GM19239 (cell line): ENCODE measurements at regions not wholly inside any gene's neighbourhood (a gene's known extent, or its start where the extent isn't known, plus 50 kb on each side); places are given as distances from the start of the nearest gene placed in this dataset.
"Not testable (repeated sequence)": the region's sequence is repeated elsewhere in the genome, so short reads cannot be mapped to it uniquely, and the experiment has no call there.

Experiments used
- DNase-seq: peaks from one replicate; pipeline ENCODE4 v3.0.0; 2011; ENCODE audit warnings: low spot score; ENCODE audit not compliant: insufficient read length
- FAIRE-seq: peaks from 2 replicates; lab custom pipeline; 2011; peaks lifted over from hg19 to GRCh38; lab: Jason Lieb, UNC

DNA sequence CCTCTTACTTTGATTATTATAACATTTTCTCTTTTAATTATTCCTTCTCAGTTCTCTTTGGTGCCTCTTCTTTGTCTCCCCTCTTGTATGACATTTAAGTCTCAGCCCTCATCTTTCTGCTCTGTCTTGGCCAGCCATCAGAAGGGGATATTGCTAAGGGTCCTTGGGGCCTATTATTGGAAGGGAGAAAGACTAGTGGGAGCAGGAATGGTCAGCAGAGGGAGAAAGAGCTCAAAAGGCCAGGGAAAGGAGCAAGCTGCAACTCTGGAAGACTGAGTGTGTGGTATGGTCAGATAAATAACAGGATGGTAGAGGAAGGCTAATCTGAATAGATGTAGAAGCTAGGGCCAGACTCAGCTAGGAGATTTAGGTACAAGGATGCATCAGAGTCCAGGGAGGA is 336.9 kb downstream of the TDRD3 start:
- FAIRE-seq = no peak
- no peak for DNase-seq

DNA sequence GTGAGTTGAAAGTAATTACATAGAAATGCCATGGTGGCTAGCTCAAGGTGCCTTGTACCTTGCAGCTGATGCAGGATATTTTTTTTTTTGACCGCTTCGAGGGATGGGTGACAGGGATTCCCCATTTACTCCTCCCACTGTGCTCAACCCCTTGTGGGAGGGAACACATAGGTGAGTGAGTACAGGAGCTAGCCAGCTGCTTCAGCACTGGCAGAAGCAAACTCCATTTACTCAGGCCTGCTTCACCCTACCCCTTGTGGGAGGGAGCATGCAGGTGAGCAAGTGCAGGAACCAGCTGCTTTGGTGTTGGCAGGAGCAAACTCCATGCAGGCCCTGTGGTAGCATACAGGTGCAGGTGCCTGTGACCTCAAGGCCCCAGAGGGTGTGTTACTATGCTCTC is 330.1 kb downstream of the TDRD3 start:
- FAIRE-seq (no peak), DNase-seq (no peak)

DNA sequence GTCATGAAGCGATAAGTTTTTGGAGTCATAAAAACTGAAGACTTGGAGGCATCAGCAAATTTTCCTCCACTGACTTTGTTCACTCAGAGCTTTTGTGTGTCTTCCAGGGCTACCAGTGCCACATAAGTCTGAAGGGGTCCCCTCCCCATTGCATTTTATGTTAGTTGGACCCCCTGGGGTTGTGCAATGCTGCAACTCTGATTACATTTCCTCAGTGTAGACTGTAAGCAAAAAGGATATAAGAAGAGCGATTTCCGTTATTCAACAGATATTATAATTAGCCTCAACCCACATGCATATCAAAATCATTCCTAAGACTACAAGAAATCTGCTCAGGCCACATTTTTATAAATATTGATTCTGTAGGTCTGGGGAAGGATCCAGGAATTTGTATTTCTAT is 324.0 kb downstream of the TDRD3 start:
- FAIRE-seq = no peak
- no peak for DNase-seq

DNA sequence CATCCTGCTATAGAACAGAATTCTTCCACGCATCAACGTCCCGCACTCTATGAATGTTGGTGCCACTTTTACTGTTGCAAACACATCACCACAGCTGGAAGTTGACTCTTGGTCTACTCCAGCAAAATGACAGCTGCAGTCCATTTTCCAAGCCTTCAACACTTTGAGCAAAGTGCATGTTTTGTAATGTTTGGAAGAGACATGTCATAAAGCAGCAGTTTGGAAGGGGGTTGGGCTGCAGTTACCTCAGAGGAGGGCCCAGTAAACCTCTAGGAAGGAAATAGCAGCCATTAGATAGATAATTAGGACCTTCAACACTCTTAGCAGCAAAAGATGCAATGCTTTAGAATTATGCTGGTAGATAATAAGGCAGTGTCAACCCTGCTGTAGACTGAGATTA is 323.6 kb downstream of the TDRD3 start:
- DNase-seq (no peak), FAIRE-seq (no peak)

DNA sequence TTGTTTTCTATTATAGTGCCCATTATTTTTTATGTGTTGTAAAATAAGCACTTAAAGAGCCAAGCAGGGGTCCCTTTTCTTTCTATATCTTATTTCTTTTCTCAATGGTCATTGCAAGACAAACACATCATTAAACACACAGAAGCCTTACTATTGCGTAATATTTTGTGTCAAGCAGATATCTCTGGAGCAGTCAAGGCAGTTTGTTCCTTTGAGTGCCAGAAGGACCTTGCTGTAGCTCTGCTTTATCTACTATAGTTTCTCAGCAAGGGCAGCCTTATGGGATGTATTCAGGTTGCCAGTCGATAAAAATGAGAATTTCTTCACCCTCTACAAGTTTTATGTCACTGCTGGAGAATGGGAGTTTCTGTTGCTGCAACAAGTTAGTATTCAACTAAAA is 319.3 kb downstream of the TDRD3 start:
- FAIRE-seq (no peak), DNase-seq (no peak)

DNA sequence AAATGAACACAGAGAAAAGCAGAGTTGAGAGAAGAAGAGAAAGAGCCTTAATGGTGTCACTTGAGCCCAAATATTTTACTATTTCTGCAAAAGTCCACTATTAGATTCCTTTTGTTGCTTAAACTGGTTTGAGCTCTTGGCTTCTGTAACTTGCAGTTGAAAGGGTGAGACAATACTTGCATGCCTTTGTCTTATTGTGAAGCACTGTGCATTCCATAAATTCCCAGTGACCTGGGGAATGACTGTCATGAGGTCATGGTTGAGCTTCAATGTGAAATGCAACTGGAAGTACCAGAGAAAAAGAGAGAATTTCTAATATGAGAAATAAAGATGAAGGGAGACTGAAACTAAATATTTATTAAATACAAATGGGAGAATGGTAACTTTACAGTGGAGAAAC is 310.9 kb downstream of the TDRD3 start:
- FAIRE-seq (no peak), DNase-seq (no peak)

DNA sequence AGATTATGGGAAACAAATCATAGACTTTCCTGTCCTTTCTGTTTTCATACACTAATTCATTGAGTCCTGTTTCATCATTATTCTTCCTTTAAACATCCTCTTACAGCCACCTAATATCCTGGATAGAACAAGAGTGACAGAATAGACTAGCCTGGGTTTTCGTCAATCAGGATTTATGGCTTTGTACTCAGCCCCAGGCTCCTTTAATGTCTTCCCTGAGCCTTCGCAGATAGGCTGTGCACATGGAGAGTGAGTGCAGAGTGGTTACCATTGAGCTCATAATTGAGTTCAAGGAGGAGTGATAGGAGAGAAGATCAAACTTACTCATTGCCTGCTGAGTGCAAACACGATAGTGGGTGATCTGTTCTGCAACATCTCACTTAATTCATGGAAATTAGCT is 304.9 kb downstream of the TDRD3 start:
- no peak for DNase-seq
- FAIRE-seq = no peak

DNA sequence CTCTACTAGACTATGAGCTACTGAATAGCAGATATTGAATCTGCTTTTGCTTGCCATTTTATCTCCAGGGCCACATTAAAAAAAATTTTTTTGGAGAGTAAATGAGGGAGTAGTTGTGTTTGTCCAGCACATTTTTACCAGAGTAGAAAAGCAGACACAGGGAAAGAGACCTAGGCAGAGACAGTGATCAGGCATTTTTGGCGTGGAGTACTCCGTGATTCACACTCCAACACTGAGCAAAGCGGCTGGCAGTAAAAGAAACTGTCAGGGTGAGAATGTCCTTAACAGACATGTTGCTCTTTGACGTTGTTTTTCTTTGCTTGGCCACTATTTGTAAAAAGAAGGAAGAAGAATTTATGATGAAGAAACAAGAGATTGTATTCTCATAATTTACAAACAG is 304.0 kb downstream of the TDRD3 start:
- FAIRE-seq (no peak), DNase-seq (no peak)

DNA sequence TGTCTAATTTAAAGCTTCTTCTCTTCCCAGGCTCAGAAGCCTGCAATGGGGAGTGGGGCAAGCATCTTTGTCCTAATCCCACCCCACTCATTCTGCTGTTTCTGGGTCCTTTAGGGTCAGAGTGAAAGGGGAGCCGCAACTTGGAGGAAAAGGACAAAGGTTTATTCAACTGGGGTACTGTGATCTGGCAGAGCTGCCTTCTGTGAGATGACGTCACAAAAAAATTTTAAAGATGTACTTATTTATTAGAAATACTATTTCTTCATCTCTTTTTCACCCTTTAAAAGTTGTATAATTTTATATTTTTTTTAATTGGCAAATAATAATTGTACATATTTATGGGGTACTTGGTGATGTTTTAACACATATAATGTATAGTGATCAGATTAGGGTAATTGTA is 302.6 kb downstream of the TDRD3 start:
- FAIRE-seq = no peak
- no peak for DNase-seq

DNA sequence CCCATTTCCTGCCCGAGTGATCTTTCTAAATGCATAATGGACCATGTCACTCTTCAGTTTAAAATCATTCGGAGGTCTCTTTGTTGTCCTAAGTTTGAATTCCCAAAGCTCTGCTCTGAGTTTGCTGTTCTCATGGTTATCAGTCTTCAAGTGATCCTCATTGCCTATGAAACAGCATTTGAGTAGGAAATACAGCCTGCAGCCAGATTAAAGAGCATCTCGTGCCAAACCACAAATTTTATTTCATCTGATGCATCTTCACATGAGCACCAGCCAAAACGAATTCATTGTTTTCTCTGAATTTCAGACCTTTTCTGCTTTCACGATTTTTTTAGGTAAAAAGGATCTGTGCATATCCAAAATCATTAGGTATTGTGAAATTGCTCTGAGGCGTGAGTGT is 299.6 kb downstream of the TDRD3 start:
- no peak for FAIRE-seq
- DNase-seq = no peak

DNA sequence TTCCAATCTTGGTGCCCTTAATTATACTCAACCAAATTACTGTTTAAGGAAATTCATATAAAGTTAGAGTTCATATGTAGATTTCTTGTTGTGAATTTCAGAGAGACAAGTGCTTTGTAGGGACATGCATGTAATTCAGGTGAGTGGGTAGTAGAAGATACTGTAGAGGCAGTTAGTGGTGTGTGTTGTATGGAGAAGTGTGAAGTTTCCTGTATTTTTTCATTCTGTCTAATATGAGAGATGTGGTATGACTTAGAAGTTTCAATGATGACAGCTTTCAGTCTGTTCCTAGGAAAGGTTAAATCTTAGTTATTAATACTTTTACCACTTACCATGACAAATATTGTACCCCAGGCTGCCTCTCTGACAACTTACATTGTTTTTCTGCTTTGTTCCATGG is 294.2 kb downstream of the TDRD3 start:
- DNase-seq (no peak), FAIRE-seq (no peak)

DNA sequence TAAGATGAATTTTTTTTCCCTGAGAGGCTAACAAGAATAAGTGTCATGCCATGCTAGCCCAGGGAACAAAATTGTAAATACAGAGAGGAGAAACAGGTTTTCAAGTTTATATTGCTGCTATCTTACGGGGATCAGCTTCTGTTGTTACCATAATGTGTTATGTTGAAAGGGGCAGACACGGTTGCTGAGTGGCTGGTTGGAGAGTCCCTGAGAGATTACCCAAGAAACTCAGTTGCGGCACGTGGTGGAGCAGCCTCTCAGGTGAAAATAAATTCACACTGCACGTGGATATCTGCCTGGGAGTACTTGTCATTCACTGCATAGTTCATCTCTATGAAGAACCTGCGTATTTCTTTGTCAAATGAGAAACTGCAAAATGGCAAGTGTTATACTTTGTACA is 293.6 kb downstream of the TDRD3 start:
- DNase-seq (no peak), FAIRE-seq (no peak)

DNA sequence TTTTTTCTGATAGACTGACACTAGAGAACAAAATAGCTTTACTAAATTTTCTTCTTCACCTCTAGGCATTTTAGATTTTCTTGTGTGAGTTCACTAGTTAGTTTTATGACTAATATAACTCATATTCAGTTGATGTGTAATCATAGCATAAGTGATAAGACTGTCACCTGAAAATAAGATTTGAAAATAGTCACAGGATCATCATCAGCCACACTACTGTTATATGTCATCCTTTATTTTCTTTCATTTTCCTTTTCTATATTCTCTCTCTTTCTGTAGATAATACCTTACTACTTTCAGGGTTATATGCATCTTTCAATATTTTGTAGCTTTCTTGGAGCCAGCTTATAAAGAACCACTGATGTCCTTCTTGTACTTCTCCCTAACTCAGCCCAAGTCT is 292.6 kb downstream of the TDRD3 start:
- DNase-seq (no peak), FAIRE-seq (no peak)

DNA sequence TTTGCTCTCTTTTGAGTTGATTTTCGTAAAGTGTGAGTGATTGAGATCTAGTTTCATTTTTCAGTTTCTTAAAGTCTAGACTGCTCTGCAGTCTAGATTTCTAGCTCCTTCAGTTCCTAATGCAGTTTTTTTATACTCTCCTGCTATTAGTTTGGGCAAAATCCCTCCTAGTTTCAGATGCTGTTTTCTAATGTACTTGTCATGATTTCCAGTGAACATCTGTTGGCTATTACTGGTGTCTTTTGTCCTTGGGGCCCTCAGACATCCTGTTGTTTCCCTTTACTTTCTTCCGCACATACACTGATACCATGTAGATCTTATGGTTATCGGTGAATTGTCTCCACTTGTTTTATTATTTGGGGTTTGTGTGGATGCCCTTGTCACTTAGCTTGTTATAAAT is 292.1 kb downstream of the TDRD3 start:
- no peak for FAIRE-seq

DNA sequence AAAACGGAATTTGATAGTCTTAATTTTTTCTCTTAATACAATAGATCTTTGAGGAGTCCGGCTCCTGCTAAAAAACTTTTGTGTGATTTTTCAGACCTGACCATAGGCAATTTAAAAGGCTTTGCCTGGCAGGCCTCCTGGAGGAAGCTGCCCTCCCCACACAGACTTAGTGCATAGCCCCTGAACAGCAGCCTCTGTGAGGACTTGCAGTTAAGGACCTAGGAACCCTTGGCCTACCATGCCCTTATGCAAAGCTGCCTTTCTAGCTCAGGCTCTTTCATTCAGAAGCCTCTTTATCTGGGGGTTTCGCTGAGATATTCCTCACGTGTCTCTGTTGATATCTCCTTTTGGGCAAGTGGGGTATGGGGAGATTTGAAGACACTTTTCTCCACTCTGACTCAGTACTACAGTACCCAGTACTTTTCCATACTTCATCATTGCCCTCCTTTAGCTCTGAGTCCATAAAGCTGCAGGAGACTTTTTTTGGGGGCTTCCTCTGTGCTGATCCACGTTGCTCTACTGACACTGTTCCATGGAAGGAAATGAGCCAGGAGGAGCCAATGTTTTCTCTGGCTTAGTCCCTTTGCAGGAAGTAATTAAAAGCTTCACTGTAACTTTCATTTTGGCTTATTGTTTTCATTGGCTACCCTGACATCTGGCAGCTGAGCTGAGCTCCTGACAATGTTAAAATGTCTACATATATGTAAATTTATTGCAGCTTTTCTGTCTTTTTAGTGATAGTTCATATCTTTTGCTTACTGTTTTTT is 283.1 kb downstream of the TDRD3 start:
- FAIRE-seq (no peak), DNase-seq (no peak)

More for the DNA sequence above, 292.1 kb downstream of the TDRD3 start:
- no peak for DNase-seq

DNA sequence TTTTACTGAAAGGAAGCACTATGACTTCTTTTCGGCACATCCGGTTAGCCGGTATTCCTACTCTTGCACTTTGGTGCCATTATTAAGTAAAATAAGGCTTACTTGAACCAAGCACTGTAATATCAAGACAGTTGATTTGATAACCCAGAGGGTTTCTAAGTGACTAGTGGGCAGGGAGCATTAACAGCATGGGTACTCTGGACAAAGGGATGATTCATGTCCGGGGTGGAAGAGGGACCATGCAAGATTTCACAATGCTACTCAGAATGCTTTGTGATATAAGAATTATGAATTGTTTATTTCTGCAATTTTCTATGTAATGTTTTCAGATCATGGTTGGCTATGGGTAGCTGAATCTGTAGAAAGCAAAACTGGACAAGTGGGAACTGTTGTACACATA is 282.1 kb downstream of the TDRD3 start:
- DNase-seq (no peak), FAIRE-seq (no peak)

DNA sequence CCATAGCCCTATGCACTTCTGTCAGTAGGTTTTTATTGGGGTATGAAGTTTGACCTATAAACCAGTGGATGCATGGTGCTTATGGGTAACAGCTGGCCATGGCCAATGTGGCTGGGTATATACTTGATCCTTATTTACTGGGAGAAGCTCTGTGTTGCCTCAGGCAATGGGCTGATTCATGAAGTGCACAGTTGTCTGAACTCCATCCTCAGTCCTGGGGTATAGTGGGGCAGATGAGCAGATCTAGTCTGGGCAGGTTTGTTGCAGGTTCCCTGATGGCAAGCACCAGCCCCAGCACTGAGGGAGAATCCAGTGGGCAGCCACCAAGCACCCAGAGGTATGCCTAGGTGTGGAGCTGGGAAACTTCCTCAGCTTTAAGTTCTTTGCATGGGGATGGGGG is 274.4 kb downstream of the TDRD3 start:
- no peak for DNase-seq
- no peak for FAIRE-seq

DNA sequence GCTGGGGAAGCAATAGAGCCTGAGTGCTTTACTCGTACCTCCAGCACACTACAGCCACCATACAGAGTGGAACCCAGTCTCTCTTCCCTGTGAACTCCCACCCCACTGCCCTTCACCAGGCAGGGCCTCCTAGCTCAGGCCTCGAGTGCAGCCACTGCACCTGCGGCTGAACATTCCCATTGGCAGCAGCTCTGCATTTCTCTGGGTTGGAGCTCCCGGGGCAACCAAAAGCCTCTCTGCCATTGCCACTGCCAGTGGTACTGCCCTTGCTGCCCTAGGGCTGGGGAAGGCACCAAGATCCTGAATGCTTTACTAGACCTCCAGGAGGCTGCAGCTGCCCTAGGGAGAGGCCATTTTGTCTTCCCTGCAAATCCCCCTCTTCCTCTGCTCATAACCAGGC is 266.8 kb downstream of the TDRD3 start:
- DNase-seq = no peak
- no peak for FAIRE-seq

DNA sequence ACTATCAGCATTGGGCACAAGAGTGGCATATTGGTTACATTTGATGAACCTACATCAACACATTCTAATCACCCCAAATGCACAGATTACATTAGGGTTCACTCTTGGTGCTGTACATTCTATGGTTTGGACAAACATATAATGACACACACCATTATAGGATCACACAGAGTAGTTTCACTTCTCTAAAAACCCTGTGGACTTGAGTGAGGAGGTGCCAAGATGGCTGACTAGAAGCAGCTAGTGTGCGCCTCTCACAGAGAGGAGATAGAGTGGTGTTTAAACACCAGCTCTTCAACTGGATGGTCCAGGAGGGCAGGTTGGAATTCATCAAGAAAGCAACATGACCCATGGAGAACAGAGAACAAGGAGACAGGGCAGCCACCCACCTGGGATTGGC is 265.6 kb downstream of the TDRD3 start:
- DNase-seq = no peak
- no peak for FAIRE-seq

DNA sequence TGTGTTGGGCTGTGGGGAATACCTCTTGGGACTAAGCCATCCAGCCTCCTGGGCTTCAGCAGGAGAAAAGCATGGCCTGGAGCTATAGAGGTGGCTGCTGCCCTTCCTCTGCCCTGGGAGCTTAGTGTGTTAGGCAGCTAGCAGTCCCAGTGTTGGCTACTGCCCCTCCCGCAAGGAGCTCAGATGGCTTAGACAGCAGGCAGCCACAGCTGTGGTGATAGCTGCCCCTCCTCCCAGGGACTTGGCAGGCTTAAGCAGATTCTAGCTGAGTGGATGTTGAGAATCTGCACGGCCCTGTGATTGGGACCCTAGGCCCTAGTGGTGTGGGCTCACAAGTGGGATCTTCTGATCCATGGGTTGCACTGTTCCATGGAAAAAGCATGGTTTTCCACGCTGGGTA is 264.5 kb downstream of the TDRD3 start:
- FAIRE-seq = no peak
- no peak for DNase-seq

DNA sequence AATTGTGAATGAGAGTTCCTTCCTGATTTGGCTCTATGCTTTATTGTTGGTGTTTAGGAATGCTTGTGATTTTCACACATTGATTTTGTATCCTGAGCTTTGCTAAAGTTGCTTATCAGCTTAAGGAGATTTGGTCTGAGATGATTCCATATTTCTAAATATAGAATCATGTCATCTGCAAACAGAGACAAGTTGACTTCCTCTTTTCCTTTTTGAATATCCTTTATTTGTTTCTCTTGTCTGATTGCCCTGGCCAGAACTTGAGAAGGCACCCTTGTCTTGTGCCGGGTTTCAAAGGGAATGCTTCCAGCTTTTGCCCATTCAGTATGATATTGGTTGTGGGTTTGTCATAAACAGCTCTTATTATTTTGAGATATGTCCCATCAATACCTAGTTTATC is 260.6 kb downstream of the TDRD3 start:
- not testable (repeated sequence) for FAIRE-seq, DNase-seq

DNA sequence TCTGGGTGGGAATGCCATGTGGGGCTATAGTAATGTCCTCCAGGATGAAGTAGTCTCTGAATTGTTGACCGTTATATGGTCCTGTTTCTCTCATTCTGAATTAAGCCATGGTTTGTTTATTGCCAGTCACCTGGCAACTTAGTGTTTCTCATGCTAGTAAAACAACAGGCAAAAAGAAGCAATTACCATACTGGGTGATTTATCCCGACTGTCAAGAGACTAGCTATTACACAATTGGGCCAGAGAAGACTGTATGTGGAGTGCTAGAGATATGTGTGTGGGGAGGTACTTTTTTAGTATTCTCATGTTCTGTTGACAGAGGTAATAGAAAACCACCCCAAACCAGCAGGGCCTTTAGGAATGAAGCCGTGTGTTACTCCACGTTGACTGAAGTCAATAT is 258.2 kb downstream of the TDRD3 start:
- no peak for DNase-seq
- no peak for FAIRE-seq

DNA sequence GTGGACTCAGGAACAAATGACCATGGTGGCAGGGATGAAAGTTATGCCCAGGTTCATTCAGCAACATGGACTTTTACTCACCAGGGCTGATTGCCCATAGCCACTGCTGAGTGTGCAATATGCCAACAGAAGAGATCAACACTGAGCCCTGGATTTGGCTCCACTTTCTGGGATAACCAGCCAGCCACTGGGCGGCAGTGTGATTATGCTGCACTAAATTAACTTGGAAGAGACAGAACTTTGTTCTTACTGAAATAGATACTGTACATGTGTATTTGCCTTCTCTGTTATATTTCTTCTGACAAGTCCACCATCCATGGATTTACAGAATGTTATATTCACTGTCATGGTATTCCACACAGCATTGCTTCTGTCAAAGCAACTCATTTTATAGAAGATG is 257.4 kb downstream of the TDRD3 start:
- DNase-seq = no peak
- no peak for FAIRE-seq
